Right lobe of liver (tissue), 6 donors: ENCODE measurements at regions not wholly inside any gene's neighbourhood (a gene's known extent, or its start where the extent isn't known, plus 50 kb on each side); places are given as distances from the start of the nearest gene placed in this dataset.
"Not testable (repeated sequence)": the region's sequence is repeated elsewhere in the genome, so short reads cannot be mapped to it uniquely, and the experiment has no call there.

Source experiments
- ATAC-seq, 4 donors: fragments of 200-7000 bp; cut with Tn5 transposase; one replicate each; pipeline ENCODE4 v1.9.1; 2020; ENCODE audit warnings: mild to moderate bottlenecking in 4 of 4, moderate library complexity in 4 of 4
- DNase-seq, 3 donors: peaks; one replicate each; pipeline ENCODE4 v3.0.0-alpha.2; 2020
- H3K27ac ChIP-seq, 3 donors: fragments of 200-600 bp; one replicate each; pipeline ENCODE4 v1.8.0; 2022
- H3K27me3 ChIP-seq, 2 donors: fragments of 200-600 bp; one replicate each; pipeline ENCODE4 v1.8.0; 2022
- H3K36me3 ChIP-seq, 4 donors: fragments of 200-600 bp; sonication (generic) in 1 of 4; one replicate each; pipeline versions ENCODE4 v1.5.1 to v1.8.0; 2017 to 2022; ENCODE audit warnings: control low read depth in 1 of 4
- H3K4me1 ChIP-seq, 4 donors: fragments of 200-600 bp; sonication (generic) in 1 of 4; one replicate each; pipeline versions ENCODE4 v1.5.1 to v1.8.0; 2017 to 2022; ENCODE audit warnings: control low read depth in 1 of 4
- H3K4me3 ChIP-seq, 3 donors: fragments of 200-600 bp; one replicate each; pipeline ENCODE4 v1.8.0; 2022
- H3K9me3 ChIP-seq, 4 donors: fragments of 200-600 bp; sonication (generic) in 1 of 4; one replicate each; pipeline versions ENCODE4 v1.5.1 to v1.8.0; 2017 to 2022; ENCODE audit warnings: control low read depth in 1 of 4
- CTCF ChIP-seq, 4 donors: fragments of 200-600 bp in 3 of 4; fragments of 450-650 bp in 1 of 4; IDR thresholded peaks; one replicate each; pipeline versions ENCODE4 v1.5.1 to v1.8.0; 2016 to 2022; ENCODE audit warnings: antibody characterized with exemption in 4 of 4, mild to moderate bottlenecking in 2 of 4
- POLR2A ChIP-seq: fragments of 450-650 bp; IDR thresholded peaks from one replicate; pipeline ENCODE4 v1.6.1; 2017; ENCODE audit warnings: antibody characterized with exemption, mild to moderate bottlenecking
- WGBS: methylation state at CpG from one replicate; pipeline ENCODE4 v1.1.6; 2018; ENCODE audit warnings: low coverage, low lambda C conversion rate; ENCODE audit not compliant: insufficient coverage; ENCODE audit errors: missing lambda C conversion rate; 5-methylcytosine and 5-hydroxymethylcytosine counted together
- intact Hi-C, 2 donors: fragments of 100-400 bp; cut with DNase I; formaldehyde crosslinking; loops; one replicate each; pipeline versions ENCODE4 v1.11.2 to v1.14.1; 2022
- donor health status: DM: no; HTN: yes; CAD: no.
- donor health status: DM: no; HTN: no; CAD: no.
- donor health status: DM: no; HTN: no; CAD: no.
- donor health status: DM: no; HTN: yes; CAD: no.
- donor health status: DM: no; HTN: yes; CAD: no.

GRCh38 chr4:107492566-107492965 is 227.5 kb downstream of the PAPSS1 start:
- ATAC-seq: no peak
- no peak for DNase-seq
- intact Hi-C loops: no loop called here
- Histone ChIP-seq H3K36me3 (no peaks in the 10 kb centered on the region), H3K27me3 (no peaks in the 10 kb centered on the region), H3K4me3 (no peak overlapping the region), H3K9me3 (no peaks in the 10 kb centered on the region), H3K27ac (no peak overlapping the region), H3K4me1 (no peaks in the 10 kb centered on the region)
- no peak for TF ChIP-seq CTCF (IDR thresholded peaks at IDR 0.05)
- no peak for TF ChIP-seq POLR2A
- WGBS: 63% methylated on average over 5 of the region's 5 CpGs

- H3K27me3 ChIP-seq: no peaks in the 10 kb centered on the region
- no peaks in the 10 kb centered on the region for H3K9me3 ChIP-seq
- intact Hi-C loops: no loop called here
- no peak for DNase-seq
- H3K4me1 ChIP-seq: no peaks in the 10 kb centered on the region
- 88% methylated on average over 2 of the region's 2 CpGs for WGBS
- H3K27ac ChIP-seq: no peak overlapping the region
- H3K36me3 ChIP-seq: no peaks in the 10 kb centered on the region
- no peak for TF ChIP-seq POLR2A
- TF ChIP-seq CTCF (IDR thresholded peaks at IDR 0.05): no peak
- ATAC-seq: no peak
- no peak overlapping the region for H3K4me3 ChIP-seq
Measured at GRCh38 chr4:107490116-107490515, 229.9 kb downstream of the PAPSS1 start.

- DNase-seq, H3K36me3 ChIP-seq, H3K27me3 ChIP-seq, H3K27ac ChIP-seq, H3K9me3 ChIP-seq, intact Hi-C loops, H3K4me3 ChIP-seq, H3K4me1 ChIP-seq, ATAC-seq: not testable (repeated sequence)
- WGBS: 0% methylated on average over 1 of the region's 1 CpG
Measured at GRCh38 chr4:107483621-107484020, 236.4 kb downstream of the PAPSS1 start.

- TF ChIP-seq CTCF (IDR thresholded peaks at IDR 0.05) (no peak), POLR2A (no peak)
- Histone ChIP-seq H3K4me1 (no peaks in the 10 kb centered on the region), H3K36me3 (no peaks in the 10 kb centered on the region), H3K27ac (no peak overlapping the region), H3K9me3 (no peaks in the 10 kb centered on the region), H3K27me3 (no peaks in the 10 kb centered on the region), H3K4me3 (no peak overlapping the region)
- intact Hi-C loops: no loop called here
- 56% methylated on average over 2 of the region's 2 CpGs for WGBS
- DNase-seq: no peak
- no peak for ATAC-seq
Measured at GRCh38 chr4:107482546-107482945, 237.5 kb downstream of the PAPSS1 start.

- Histone ChIP-seq H3K4me3 (no peak overlapping the region), H3K36me3 (no peaks in the 10 kb centered on the region), H3K27me3 (no peaks in the 10 kb centered on the region), H3K27ac (no peak overlapping the region), H3K9me3 (no peaks in the 10 kb centered on the region), H3K4me1 (no peaks in the 10 kb centered on the region)
- intact Hi-C loops: no loop called here
- TF ChIP-seq POLR2A (no peak), CTCF (IDR thresholded peaks at IDR 0.05) (no peak)
- ATAC-seq (no peak), DNase-seq (no peak)
Measured at GRCh38 chr4:107478327-107478980, 241.6 kb downstream of the PAPSS1 start.
